ENCODE measurements at regions not wholly inside any gene's neighbourhood (a gene's known extent, or its start where the extent isn't known, plus 50 kb on each side); places are given as distances from the start of the nearest gene placed in this dataset.

- TF ChIP-seq CTCF (IDR thresholded peaks at IDR 0.05; ENCODE audit: poor library complexity) = no peak
- no peak for TF ChIP-seq EZH2phosphoT487 (IDR thresholded peaks at IDR 0.05; ENCODE audit: low read depth, severe bottlenecking, unreplicated experiment)
Observed at GRCh38 chr4:116839826-116840225, 245.6 kb downstream of the TRAM1L1 start.

All from hepatocyte (in vitro differentiated cells).